WTC11 (cell line): ENCODE measurements at regions not wholly inside any gene's neighbourhood (a gene's known extent, or its start where the extent isn't known, plus 50 kb on each side); places are given as distances from the start of the nearest gene placed in this dataset.

Source experiments
- ATAC-seq: fragments of 200-7000 bp; cut with Tn5 transposase; 2 replicates; pipeline ENCODE4 v1.10.0; 2021; ENCODE audit warnings: mild to moderate bottlenecking, moderate library complexity
- CTCF ChIA-PET: fragments of 300-600 bp; sonication (Branson Sonifier 250); formaldehyde crosslinking; loops from one replicate; lab custom pipeline; 2021; ENCODE audit warnings: antibody characterized with exemption; lab: Charles Lee
- POLR2A ChIA-PET: fragments of 350-600 bp; sonication (Branson Sonifier 250); formaldehyde crosslinking; loops from one replicate; lab custom pipeline; 2021; ENCODE audit warnings: antibody characterized with exemption; lab: Charles Lee
- DNase-seq: peaks from one replicate; pipeline ENCODE4 v3.0.0; 2021; ENCODE audit warnings: low spot score
- H3K27ac Mint-ChIP-seq: 2 replicates; pipeline ENCODE4 v1.8.0; 2021; ENCODE audit warnings: mixed read lengths
- H3K27me3 Mint-ChIP-seq: 2 replicates; pipeline ENCODE4 v1.8.0; 2021; ENCODE audit warnings: low read depth, mild to moderate bottlenecking, moderate library complexity, mixed read lengths
- H3K36me3 Mint-ChIP-seq: 2 replicates; pipeline ENCODE4 v1.8.0; 2021; ENCODE audit warnings: mixed read lengths
- H3K4me1 Mint-ChIP-seq: 2 replicates; pipeline ENCODE4 v1.8.0; 2022; ENCODE audit warnings: mixed read lengths
- H3K4me3 Mint-ChIP-seq: 2 replicates; pipeline ENCODE4 v1.8.0; 2021; ENCODE audit warnings: mild to moderate bottlenecking, moderate library complexity, mixed read lengths
- H3K9me3 Mint-ChIP-seq: 2 replicates; pipeline ENCODE4 v1.8.0; 2021; ENCODE audit warnings: mixed read lengths
- AR ChIP-seq: fragments of 250-450 bp; sonication (Bioruptor Pico); IDR thresholded peaks from 2 replicates; pipeline ENCODE4 v1.9.0; 2021; ENCODE audit warnings: mild to moderate bottlenecking
- ATF2 ChIP-seq: sonication (generic); formaldehyde crosslinking; IDR thresholded peaks from 2 replicates; pipeline ENCODE4 v1.8.1; 2022; ENCODE audit warnings: low read depth, missing genetic modification reagents, borderline replicate concordance
- ETV6 ChIP-seq: sonication (generic); formaldehyde crosslinking; IDR thresholded peaks from 2 replicates; pipeline ENCODE4 v1.8.1; 2022; ENCODE audit warnings: mild to moderate bottlenecking, missing genetic modification reagents
- HMGA2 ChIP-seq: fragments of 250-450 bp; sonication (Bioruptor Pico); IDR thresholded peaks from 2 replicates; pipeline ENCODE4 v1.4.0; 2021; ENCODE audit warnings: mild to moderate bottlenecking, moderate library complexity
- MYBL2 ChIP-seq: sonication (generic); formaldehyde crosslinking; IDR thresholded peaks from 2 replicates; pipeline ENCODE4 v1.8.1; 2023; ENCODE audit warnings: mild to moderate bottlenecking, moderate library complexity, missing genetic modification reagents
- NR2C2 ChIP-seq: sonication (generic); formaldehyde crosslinking; IDR thresholded peaks from 2 replicates; pipeline ENCODE4 v1.8.0; 2022; ENCODE audit warnings: mild to moderate bottlenecking, missing genetic modification reagents
- RELA ChIP-seq: sonication (generic); formaldehyde crosslinking; IDR thresholded peaks from 2 replicates; pipeline ENCODE4 v1.8.1; 2022; ENCODE audit warnings: missing genetic modification reagents, mild to moderate bottlenecking, borderline replicate concordance
- SOX15 ChIP-seq: fragments of 250-450 bp; sonication (Bioruptor Pico); IDR thresholded peaks from 2 replicates; pipeline ENCODE4 v1.9.0; 2021; ENCODE audit warnings: mild to moderate bottlenecking
- TCF7 ChIP-seq: sonication (generic); formaldehyde crosslinking; IDR thresholded peaks from 2 replicates; pipeline ENCODE4 v1.8.0; 2022; ENCODE audit warnings: mild to moderate bottlenecking, low read depth, missing genetic modification reagents, moderate library complexity
- TEAD4 ChIP-seq: sonication (generic); formaldehyde crosslinking; IDR thresholded peaks from 2 replicates; pipeline ENCODE4 v1.8.0; 2022; ENCODE audit warnings: mild to moderate bottlenecking, missing genetic modification reagents
- ZNF121 ChIP-seq: sonication (generic); formaldehyde crosslinking; IDR thresholded peaks from 2 replicates; pipeline ENCODE4 v1.8.0; 2023; ENCODE audit warnings: missing genetic modification reagents
- ZNF219 ChIP-seq: sonication (generic); formaldehyde crosslinking; IDR thresholded peaks from 2 replicates; pipeline ENCODE4 v1.8.0; 2023; ENCODE audit warnings: missing genetic modification reagents, mild to moderate bottlenecking, borderline replicate concordance
- ZNF317 ChIP-seq: sonication (generic); formaldehyde crosslinking; IDR thresholded peaks from 2 replicates; pipeline ENCODE4 v1.8.1; 2023; ENCODE audit warnings: low read depth, mild to moderate bottlenecking, moderate library complexity, missing genetic modification reagents, borderline replicate concordance
- ZNF416 ChIP-seq: fragments of 250-450 bp; sonication (Bioruptor Pico); IDR thresholded peaks from 2 replicates; pipeline ENCODE4 v1.9.0; 2021; ENCODE audit warnings: mild to moderate bottlenecking, inconsistent platforms
- ZNF423 ChIP-seq: fragments of 250-450 bp; sonication (Bioruptor Pico); IDR thresholded peaks from 2 replicates; pipeline ENCODE4 v2.1.2; 2022; ENCODE audit warnings: mild to moderate bottlenecking, moderate library complexity
- ZNF671 ChIP-seq: fragments of 250-450 bp; sonication (Bioruptor Pico); IDR thresholded peaks from 2 replicates; pipeline ENCODE4 v1.8.0; 2021; ENCODE audit warnings: mild to moderate bottlenecking
- TF ChIP-seq, protein P1 (sequence below): sonication (generic); formaldehyde crosslinking; IDR thresholded peaks from 2 replicates; pipeline ENCODE4 v1.8.0; 2022; ENCODE audit warnings: mild to moderate bottlenecking, missing genetic modification reagents

GRCh38 chr7:84617265-84618030, 422.9 kb upstream of the SEMA3A start (continued):
- TF ChIP-seq ZNF416 (CRISPR knock-in tag): no peak
- no peak for TF ChIP-seq ZNF671 (CRISPR knock-in tag)
- TF ChIP-seq AR (CRISPR knock-in tag): no peak
- no peak for TF ChIP-seq TEAD4 (CRISPR knock-in tag)
- TF ChIP-seq, protein P1, sequence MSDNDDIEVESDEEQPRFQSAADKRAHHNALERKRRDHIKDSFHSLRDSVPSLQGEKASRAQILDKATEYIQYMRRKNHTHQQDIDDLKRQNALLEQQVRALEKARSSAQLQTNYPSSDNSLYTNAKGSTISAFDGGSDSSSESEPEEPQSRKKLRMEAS (CRISPR knock-in tag): no peak

GRCh38 chr7:84614821-84615501, 420.4 kb upstream of the SEMA3A start:
- no peaks in the 10 kb centered on the region for H3K27me3 Mint-ChIP-seq
- TF ChIP-seq HMGA2 (CRISPR knock-in tag): no peak
- TF ChIP-seq, all 79 proteins: peak for 0
- no peaks in the 10 kb centered on the region for H3K4me1 Mint-ChIP-seq
- ChIA-PET CTCF (no interaction called here), POLR2A (no interaction called here)
- no peaks in the 10 kb centered on the region for H3K36me3 Mint-ChIP-seq
- no peak overlapping the region; the same call in 1 of the 2 replicates for H3K27ac Mint-ChIP-seq
- ATAC-seq (no peak), DNase-seq (no peak)
- H3K4me3 Mint-ChIP-seq: no peak overlapping the region
- no peaks in the 10 kb centered on the region for H3K9me3 Mint-ChIP-seq

GRCh38 chr7:84612981-84613681, 418.5 kb upstream of the SEMA3A start:
- H3K4me3 Mint-ChIP-seq: no peak overlapping the region
- ChIA-PET CTCF (no interaction called here), POLR2A (no interaction called here)
- no peak for TF ChIP-seq ZNF423 (CRISPR knock-in tag)
- no peaks in the 10 kb centered on the region for H3K4me1 Mint-ChIP-seq
- ATAC-seq: no peak
- H3K27me3 Mint-ChIP-seq: no peaks in the 10 kb centered on the region
- no peak for DNase-seq
- H3K9me3 Mint-ChIP-seq: no peaks in the 10 kb centered on the region
- no peak overlapping the region for H3K27ac Mint-ChIP-seq
- H3K36me3 Mint-ChIP-seq: no peaks in the 10 kb centered on the region

GRCh38 chr7:84611391-84611790, 416.8 kb upstream of the SEMA3A start:
- CTCF ChIA-PET: no interaction called here
- H3K27ac Mint-ChIP-seq: no peak overlapping the region
- H3K36me3 Mint-ChIP-seq: no peaks in the 10 kb centered on the region
- no peaks in the 10 kb centered on the region for H3K27me3 Mint-ChIP-seq
- TF ChIP-seq MYBL2 (CRISPR knock-in tag) (no peak), SOX15 (CRISPR knock-in tag) (no peak), TCF7 (CRISPR knock-in tag) (no peak), ZNF416 (CRISPR knock-in tag) (no peak), ZNF219 (no peak), ZNF121 (CRISPR knock-in tag) (no peak), HMGA2 (CRISPR knock-in tag) (no peak), NR2C2 (CRISPR knock-in tag) (no peak), ETV6 (CRISPR knock-in tag) (no peak), ATF2 (CRISPR knock-in tag) (no peak), RELA (CRISPR knock-in tag) (no peak), ZNF317 (CRISPR knock-in tag) (no peak)
- no peaks in the 10 kb centered on the region for H3K9me3 Mint-ChIP-seq
- no peak for DNase-seq
- H3K4me1 Mint-ChIP-seq: no peaks in the 10 kb centered on the region
- H3K4me3 Mint-ChIP-seq: no peak overlapping the region
- ATAC-seq: no peak
- POLR2A ChIA-PET: no interaction called here
